B cell (primary cell): ENCODE measurements at regions not wholly inside any gene's neighbourhood (a gene's known extent, or its start where the extent isn't known, plus 50 kb on each side); places are given as distances from the start of the nearest gene placed in this dataset.

Source experiments
- ATAC-seq: fragments of 200-7000 bp; cut with Tn5 transposase; one replicate; pipeline ENCODE4 v1.10.0; 2021; ENCODE audit warnings: low read depth, mild to moderate bottlenecking, moderate number of reproducible peaks, moderate library complexity
- CTCF ChIA-PET: fragments of 350-600 bp; sonication (Branson Sonifier 250); formaldehyde crosslinking; loops from one replicate; lab custom pipeline; 2021; ENCODE audit warnings: antibody characterized with exemption, inconsistent platforms; lab: Charles Lee
- POLR2A ChIA-PET: fragments of 350-600 bp; sonication (Branson Sonifier 250); formaldehyde crosslinking; loops from one replicate; lab custom pipeline; 2021; ENCODE audit warnings: antibody characterized with exemption; lab: Charles Lee
- DNase-seq: peaks from one replicate; pipeline ENCODE4 v3.0.0; 2013
- H2AFZ ChIP-seq: 2 replicates; pipeline ENCODE4 v1.6.1; 2012; ENCODE audit warnings: mild to moderate bottlenecking, low read depth, low read length; ENCODE audit not compliant: insufficient read depth, poor library complexity, severe bottlenecking
- H3K27ac ChIP-seq, 2 donors: 1 replicate in 1 of 2; 2 replicates in 1 of 2; pipeline ENCODE4 v1.5.1; 2012 to 2013; ENCODE audit warnings: low read length in 2 of 2, mild to moderate bottlenecking in 2 of 2, moderate library complexity in 1 of 2
- H3K27me3 ChIP-seq, 4 experiments: fragments of 200-600 bp in 1 of 4; sonication (generic) in 1 of 4; replicated peaks in 1 of 4; 1 replicate in 2 of 4; 2 replicates in 2 of 4; pipeline versions ENCODE4 v1.6.1 to v1.7.0; 2013 to 2016; ENCODE audit warnings: low read length in 3 of 4, mild to moderate bottlenecking in 2 of 4, mixed read lengths in 1 of 4, moderate library complexity in 1 of 4; ENCODE audit not compliant: insufficient read depth in 4 of 4, control insufficient read depth in 3 of 4; ENCODE audit errors: control extremely low read depth in 1 of 4
- H3K36me3 ChIP-seq, 2 experiments: replicated peaks in 1 of 2; 1 replicate in 1 of 2; 2 replicates in 1 of 2; pipeline versions ENCODE4 v1.6.1 to v1.7.1; 2013; ENCODE audit warnings: low read length in 1 of 2; ENCODE audit not compliant: insufficient read depth in 2 of 2, control insufficient read depth in 1 of 2; ENCODE audit errors: control extremely low read depth in 1 of 2, extremely low read depth in 1 of 2
- H3K4me1 ChIP-seq, 2 donors: fragments of 200-600 bp in 1 of 2; sonication (generic) in 1 of 2; 1 replicate in 1 of 2; 2 replicates in 1 of 2; pipeline versions ENCODE4 v1.5.1 to v1.6.1; 2013 to 2017; ENCODE audit warnings: low read length in 2 of 2; ENCODE audit not compliant: control insufficient read depth in 2 of 2, insufficient read depth in 2 of 2
- H3K4me2 ChIP-seq: replicated peaks from 2 replicates; pipeline ENCODE3; 2012; ENCODE audit warnings: mild to moderate bottlenecking, low read depth, low read length; ENCODE audit not compliant: poor library complexity, severe bottlenecking
- H3K4me3 ChIP-seq, 5 experiments: fragments of 200-600 bp in 1 of 5; sonication (generic) in 1 of 5; 1 replicate in 3 of 5; 2 replicates in 2 of 5; pipeline versions ENCODE4 v1.5.1 to v1.7.0; 2011 to 2016; ENCODE audit warnings: low read length in 4 of 5, mild to moderate bottlenecking in 4 of 5, low read depth in 2 of 5, control low read depth in 1 of 5, moderate library complexity in 1 of 5; ENCODE audit not compliant: insufficient read depth in 1 of 5; ENCODE audit errors: control extremely low read depth in 1 of 5, extremely low read depth in 1 of 5
- H3K79me2 ChIP-seq: fragments of 200-600 bp; sonication (generic); one replicate; pipeline ENCODE4 v1.6.0; 2016; ENCODE audit warnings: low read length; ENCODE audit not compliant: control insufficient read depth, insufficient read depth
- H3K9ac ChIP-seq: fragments of 200-600 bp; sonication (generic); 2 replicates; pipeline ENCODE4 v1.6.1; 2017; ENCODE audit warnings: mild to moderate bottlenecking, low read length, moderate library complexity
- H3K9me3 ChIP-seq, 3 donors: one replicate each; pipeline versions ENCODE4 v1.6.1 to v1.7.1; 2013; ENCODE audit warnings: low read length in 2 of 3; ENCODE audit not compliant: control insufficient read depth in 2 of 3, insufficient read depth in 1 of 3; ENCODE audit errors: control extremely low read depth in 1 of 3
- H4K20me1 ChIP-seq: 2 replicates; pipeline ENCODE4 v1.6.0; 2012; ENCODE audit warnings: mild to moderate bottlenecking, low read length; ENCODE audit not compliant: insufficient read depth, control insufficient read depth, poor library complexity, severe bottlenecking
- H3K27ac Mint-ChIP-seq: one replicate; pipeline ENCODE4 v1.8.0; 2021; ENCODE audit warnings: mixed read lengths
- H3K27me3 Mint-ChIP-seq: one replicate; pipeline ENCODE4 v1.8.0; 2021; ENCODE audit warnings: mixed read lengths
- H3K4me1 Mint-ChIP-seq: one replicate; pipeline ENCODE4 v1.8.0; 2021; ENCODE audit warnings: mixed read lengths
- H3K4me3 Mint-ChIP-seq: one replicate; pipeline ENCODE4 v1.8.0; 2021; ENCODE audit warnings: mixed read lengths
- H3K9me3 Mint-ChIP-seq: one replicate; pipeline ENCODE4 v1.8.0; 2022; ENCODE audit warnings: mixed read lengths; ENCODE audit not compliant: insufficient read depth
- EZH2 ChIP-seq: IDR thresholded peaks from 2 replicates; pipeline ENCODE4 v1.6.1; 2012; ENCODE audit warnings: borderline replicate concordance, low read depth, mild to moderate bottlenecking, moderate library complexity, low read length; ENCODE audit not compliant: insufficient read depth, poor library complexity, severe bottlenecking
- WGBS: methylation state at CpG from one replicate; pipeline ENCODE4 v1.1.5; 2013; ENCODE audit warnings: missing lambda C conversion rate; ENCODE audit not compliant: insufficient coverage; 5-methylcytosine and 5-hydroxymethylcytosine counted together
- intact Hi-C: fragments of 100-400 bp; cut with micrococcal nuclease; formaldehyde crosslinking; loops from one replicate; pipeline ENCODE4 v1.10.0; 2022
- TF ChIP-seq, protein P1 (sequence below): fragments of 200-600 bp; IDR thresholded peaks from one replicate; pipeline ENCODE4 v1.8.0; 2022; ENCODE audit warnings: antibody characterized with exemption, mild to moderate bottlenecking

- CTCF ChIA-PET, result no interaction called here
- no peaks in the 10 kb centered on the region for H3K27me3 ChIP-seq
- no peaks in the 10 kb centered on the region for H3K36me3 ChIP-seq
- ATAC-seq (no peak), DNase-seq (no peak)
- Mint-ChIP-seq H3K4me3 (no peak overlapping the region), H3K27ac (no peak overlapping the region), H3K27me3 (no peaks in the 10 kb centered on the region), H3K4me1 (no peaks in the 10 kb centered on the region), H3K9me3 (peaks cover 1% of the 10 kb centered on the region)
- no peaks in the 10 kb centered on the region for H4K20me1 ChIP-seq
- H3K4me2 ChIP-seq, result no peak overlapping the region
- TF ChIP-seq EZH2, result no peak
- TF ChIP-seq, protein P1, sequence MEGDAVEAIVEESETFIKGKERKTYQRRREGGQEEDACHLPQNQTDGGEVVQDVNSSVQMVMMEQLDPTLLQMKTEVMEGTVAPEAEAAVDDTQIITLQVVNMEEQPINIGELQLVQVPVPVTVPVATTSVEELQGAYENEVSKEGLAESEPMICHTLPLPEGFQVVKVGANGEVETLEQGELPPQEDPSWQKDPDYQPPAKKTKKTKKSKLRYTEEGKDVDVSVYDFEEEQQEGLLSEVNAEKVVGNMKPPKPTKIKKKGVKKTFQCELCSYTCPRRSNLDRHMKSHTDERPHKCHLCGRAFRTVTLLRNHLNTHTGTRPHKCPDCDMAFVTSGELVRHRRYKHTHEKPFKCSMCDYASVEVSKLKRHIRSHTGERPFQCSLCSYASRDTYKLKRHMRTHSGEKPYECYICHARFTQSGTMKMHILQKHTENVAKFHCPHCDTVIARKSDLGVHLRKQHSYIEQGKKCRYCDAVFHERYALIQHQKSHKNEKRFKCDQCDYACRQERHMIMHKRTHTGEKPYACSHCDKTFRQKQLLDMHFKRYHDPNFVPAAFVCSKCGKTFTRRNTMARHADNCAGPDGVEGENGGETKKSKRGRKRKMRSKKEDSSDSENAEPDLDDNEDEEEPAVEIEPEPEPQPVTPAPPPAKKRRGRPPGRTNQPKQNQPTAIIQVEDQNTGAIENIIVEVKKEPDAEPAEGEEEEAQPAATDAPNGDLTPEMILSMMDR, result no peak
- no peak overlapping the region for H3K9ac ChIP-seq
- H3K4me1 ChIP-seq, result no peaks in the 10 kb centered on the region
- no peak overlapping the region for H3K27ac ChIP-seq
- H3K9me3 ChIP-seq, result no peaks in the 10 kb centered on the region
- WGBS, result 100% methylated on average over 3 of the region's 10 CpGs
- no peak overlapping the region for H3K4me3 ChIP-seq
- POLR2A ChIA-PET, result interaction anchor here (0.6 kb wide), 1 partner anchor 1310 kb away, joined by 9 read pairs; no protein-coding TSS in a partner anchor
- intact Hi-C loops, result no loop called here
- no peaks in the 10 kb centered on the region for H3K79me2 ChIP-seq
- no peak overlapping the region for H2AFZ ChIP-seq
Observed at GRCh38 chr15:96262549-96263489, 67.7 kb upstream of the NR2F2 start.

DNA sequence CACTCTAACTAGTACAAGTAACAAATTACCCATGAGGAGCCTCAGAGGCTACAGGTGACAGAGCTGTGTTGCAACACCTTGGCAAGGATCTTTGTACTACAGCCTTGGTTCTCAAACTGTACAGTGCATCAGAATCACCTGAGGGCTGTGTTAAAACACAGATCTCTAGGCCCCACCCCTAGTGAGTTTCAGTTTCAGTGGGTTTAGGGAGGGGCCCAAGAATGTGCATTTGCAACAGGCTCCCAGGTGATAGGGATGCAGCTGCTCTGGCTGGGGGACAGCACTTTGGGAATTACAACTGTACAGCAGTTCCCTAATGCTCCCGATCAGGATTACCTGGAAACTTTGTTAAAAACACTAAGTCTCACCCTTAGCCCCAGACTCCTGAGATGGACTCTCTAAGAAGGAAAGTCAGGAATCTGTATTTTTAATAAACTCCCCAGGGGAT lies 66.1 kb upstream of the NR2F2 start:
- no peak overlapping the region for H2AFZ ChIP-seq
- no peak overlapping the region for H3K9ac ChIP-seq
- H3K36me3 ChIP-seq, result no peaks in the 10 kb centered on the region
- Mint-ChIP-seq H3K27ac (no peak overlapping the region), H3K4me1 (no peaks in the 10 kb centered on the region), H3K4me3 (no peak overlapping the region), H3K9me3 (peaks cover 1% of the 10 kb centered on the region), H3K27me3 (no peaks in the 10 kb centered on the region)
- CTCF ChIA-PET, result no interaction called here
- intact Hi-C loops, result no loop called here
- H3K9me3 ChIP-seq, result peaks cover 0 to 3% (median 0%) of the 10 kb centered on the region in 3 donors
- WGBS, result no CpG with 5 or more reads among the region's 1 CpG
- no peak for DNase-seq
- H4K20me1 ChIP-seq, result no peaks in the 10 kb centered on the region
- H3K4me3 ChIP-seq, result no peak overlapping the region
- H3K27ac ChIP-seq, result no peak overlapping the region
- TF ChIP-seq, protein P1, result no peak
- TF ChIP-seq EZH2, result no peak
- no peak overlapping the region for H3K4me2 ChIP-seq
- no peaks in the 10 kb centered on the region for H3K27me3 ChIP-seq
- no peaks in the 10 kb centered on the region for H3K79me2 ChIP-seq
- ATAC-seq, result no peak
- no peaks in the 10 kb centered on the region for H3K4me1 ChIP-seq
- POLR2A ChIA-PET, result no interaction called here
